ELR (cell line): ENCODE measurements at regions not wholly inside any gene's neighbourhood (a gene's known extent, or its start where the extent isn't known, plus 50 kb on each side); places are given as distances from the start of the nearest gene placed in this dataset.
A peak's percentile ranks its signal among the peaks of the same experiment; 100 is the strongest.

Experiments
- DNase-seq: peaks from one replicate; pipeline ENCODE4 v3.0.0-alpha.2; 2015; ENCODE audit warnings: low read depth

GRCh38 chr15:57823325-57823882 is 116.9 kb downstream of the POLR2M start:
- DNase-seq: no peak

DNA sequence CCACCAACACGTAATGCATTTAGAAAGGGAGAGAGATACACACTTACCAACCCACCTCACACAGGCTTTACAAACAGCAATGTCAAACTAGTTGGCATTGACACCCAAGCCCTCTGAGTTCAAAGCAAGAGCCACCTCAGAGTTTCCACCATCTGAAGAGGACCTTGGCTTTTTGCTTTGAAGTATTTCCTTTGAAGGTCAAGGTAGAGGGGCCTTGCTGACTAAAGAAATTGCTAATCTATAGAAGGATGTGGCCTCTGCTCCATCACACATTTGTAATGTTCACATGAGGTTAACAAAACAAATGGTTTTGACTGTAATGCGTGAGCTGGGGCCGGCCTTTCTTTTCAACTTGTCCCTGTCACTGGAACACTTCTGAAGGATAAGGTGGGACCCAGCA is 117.7 kb downstream of the POLR2M start:
- no peak for DNase-seq

GRCh38 chr15:57827021-57827420 is 120.5 kb downstream of the POLR2M start:
- peak; percentile 39 for DNase-seq

DNA sequence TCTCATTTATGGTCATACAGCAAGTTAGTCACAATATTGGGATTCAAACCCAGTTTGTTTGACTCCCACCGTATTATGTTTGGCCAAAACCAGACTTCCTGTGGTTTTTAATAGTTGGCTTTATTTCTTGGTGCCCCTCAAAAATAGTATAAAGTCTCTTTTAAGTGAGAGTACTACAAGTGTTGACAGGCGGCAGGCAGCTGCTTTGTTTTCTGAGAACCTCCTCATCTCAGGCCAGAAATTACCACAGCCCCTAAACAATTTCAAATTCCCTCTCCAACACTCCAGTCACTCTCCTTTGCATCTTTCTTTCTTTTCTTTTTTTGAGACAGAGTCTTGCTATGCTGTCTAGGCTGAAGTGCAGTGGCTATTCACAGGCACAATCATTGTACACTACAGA is 121.5 kb downstream of the POLR2M start:
- no peak for DNase-seq

DNA sequence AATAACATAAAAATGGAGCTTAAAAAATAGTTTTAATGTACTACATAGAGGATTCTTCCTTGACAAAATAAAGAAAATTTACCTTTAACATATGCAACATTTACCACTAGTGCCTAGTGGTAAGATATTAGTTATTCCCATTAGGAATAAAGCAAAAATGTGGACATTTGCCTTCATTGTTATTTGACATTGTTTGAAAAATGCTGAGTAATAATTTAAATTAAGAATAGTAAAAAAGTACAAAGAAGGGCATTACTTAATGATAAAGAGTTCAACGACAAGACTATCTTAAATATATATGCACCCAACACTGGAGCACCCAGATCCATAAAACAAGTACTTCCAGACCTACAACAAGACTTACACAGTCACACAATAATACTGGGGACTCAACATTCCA is 125.7 kb downstream of the POLR2M start:
- no peak for DNase-seq

DNA sequence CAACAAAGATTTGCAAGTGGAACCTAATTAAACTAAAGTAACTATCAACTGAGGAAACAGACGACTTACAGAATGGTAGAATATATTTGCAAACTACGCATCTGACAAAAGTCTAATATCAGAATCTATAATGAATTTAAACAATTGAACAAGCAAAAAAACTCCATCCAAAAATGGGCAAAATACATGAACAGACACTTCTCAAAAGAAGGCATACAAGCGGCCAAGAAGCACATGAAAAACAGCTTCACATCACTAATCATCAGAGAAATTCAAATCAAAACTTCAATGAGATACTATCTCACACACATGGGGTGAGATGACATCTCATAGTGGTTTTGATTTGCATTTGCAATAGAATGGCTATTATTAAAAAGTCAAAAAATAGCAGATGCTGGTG is 128.6 kb downstream of the POLR2M start:
- DNase-seq: no peak

- peak; percentile 46 for DNase-seq
These were observed 142.8 kb downstream of the POLR2M start for GRCh38 chr15:57849317-57849716.

DNA sequence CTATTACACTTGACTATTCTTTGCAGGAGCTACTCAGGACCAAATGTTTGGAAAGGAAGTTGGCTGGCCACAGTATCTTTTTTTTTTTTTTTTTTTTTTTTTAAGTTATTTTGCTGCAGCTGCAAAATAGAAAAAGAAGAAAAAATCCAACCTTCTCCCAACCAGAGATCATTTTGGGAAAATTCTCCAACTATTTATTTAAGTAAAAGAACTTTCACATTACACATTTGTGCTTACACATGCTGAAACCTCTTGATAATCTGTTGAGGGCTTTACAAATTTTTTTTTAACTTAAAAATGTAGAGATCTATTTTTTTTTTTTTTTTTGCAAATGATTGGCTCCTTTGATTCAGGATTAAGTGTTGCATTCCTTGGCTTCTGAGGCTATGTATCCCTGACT is 148.0 kb downstream of the POLR2M start:
- DNase-seq: no peak

- DNase-seq: no peak
These were observed 151.4 kb downstream of the POLR2M start for GRCh38 chr15:57857871-57858270.

DNA sequence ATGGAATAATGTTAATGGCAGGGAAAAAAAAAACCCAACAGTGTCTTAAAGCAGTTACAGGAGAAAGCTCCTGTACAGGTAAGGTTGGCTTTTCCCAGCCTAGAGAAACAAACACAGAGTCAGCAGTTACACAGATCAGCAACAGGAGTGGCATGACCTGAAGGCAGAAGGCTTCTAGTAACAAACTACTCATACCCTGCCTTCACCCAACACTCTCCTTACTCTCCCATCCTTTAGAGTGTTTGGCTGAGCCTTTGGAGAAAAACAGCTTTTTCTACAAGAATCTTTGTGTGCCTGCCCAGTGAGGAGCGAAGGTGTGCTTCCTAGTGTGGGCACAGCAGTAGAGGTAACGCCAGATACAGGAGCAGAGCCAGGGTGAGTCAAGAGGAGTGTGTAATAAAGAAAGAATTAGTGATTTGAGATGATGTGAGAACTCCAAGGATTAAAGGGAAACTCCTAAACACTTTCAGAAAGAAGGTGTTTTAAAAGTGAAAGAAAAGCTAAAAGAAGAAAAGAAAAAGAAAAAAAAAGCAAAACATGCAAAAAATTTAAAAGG is 152.7 kb downstream of the POLR2M start:
- DNase-seq: peak; percentile 10

GRCh38 chr15:57861034-57861638 is 154.6 kb downstream of the POLR2M start:
- peak; percentile 74 for DNase-seq

GRCh38 chr15:57861815-57862586 is 155.5 kb downstream of the POLR2M start:
- peak; percentile 83 for DNase-seq

GRCh38 chr15:57862761-57863160 is 156.2 kb downstream of the POLR2M start:
- no peak for DNase-seq

- peak; percentile 26 for DNase-seq
These were observed 158.8 kb downstream of the POLR2M start for GRCh38 chr15:57865294-57865693.

- DNase-seq: peak; percentile 71
These were observed 159.7 kb downstream of the POLR2M start for GRCh38 chr15:57866149-57866736.

DNA sequence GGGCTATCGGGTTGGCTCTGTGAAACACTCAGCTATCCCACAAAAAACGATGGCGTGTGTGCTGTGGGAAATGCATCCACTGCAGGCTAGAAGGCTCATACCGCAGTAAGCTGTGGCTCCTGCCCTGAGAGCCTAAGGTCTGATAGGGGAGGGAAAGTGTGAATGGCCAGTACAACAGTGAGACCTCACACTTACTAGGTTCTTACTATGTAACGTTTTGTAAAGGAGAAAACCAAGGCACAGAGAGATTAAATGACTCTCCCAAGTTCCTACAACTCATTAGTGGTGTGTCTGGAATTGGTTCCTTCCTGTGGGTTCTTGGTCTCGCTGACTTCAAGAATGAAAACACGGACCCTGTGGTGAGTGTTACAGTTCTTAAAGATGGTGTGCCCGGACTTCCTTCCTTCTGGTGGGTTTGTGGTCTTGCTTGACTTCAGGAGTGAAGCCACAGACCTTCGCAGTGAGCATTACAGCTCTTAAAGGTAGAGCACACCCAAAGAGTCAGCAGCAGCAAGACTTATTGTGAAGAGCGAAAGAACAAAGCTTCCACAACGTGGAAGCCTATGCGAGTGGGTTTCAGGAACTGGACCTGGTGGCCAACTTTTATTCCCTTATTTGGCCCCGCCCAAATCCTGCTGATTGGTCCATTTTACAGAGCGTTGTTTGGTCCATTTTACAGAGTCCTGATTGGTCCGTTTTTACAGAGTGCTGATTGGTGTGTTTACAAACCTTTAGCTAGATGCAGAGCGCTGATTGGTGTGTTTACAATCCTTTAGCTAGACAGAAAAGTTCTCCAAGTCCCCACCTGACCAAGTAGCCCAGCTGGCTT is 161.7 kb downstream of the POLR2M start:
- no peak for DNase-seq

- DNase-seq: no peak
These were observed 164.2 kb downstream of the POLR2M start for GRCh38 chr15:57870667-57871066.

DNA sequence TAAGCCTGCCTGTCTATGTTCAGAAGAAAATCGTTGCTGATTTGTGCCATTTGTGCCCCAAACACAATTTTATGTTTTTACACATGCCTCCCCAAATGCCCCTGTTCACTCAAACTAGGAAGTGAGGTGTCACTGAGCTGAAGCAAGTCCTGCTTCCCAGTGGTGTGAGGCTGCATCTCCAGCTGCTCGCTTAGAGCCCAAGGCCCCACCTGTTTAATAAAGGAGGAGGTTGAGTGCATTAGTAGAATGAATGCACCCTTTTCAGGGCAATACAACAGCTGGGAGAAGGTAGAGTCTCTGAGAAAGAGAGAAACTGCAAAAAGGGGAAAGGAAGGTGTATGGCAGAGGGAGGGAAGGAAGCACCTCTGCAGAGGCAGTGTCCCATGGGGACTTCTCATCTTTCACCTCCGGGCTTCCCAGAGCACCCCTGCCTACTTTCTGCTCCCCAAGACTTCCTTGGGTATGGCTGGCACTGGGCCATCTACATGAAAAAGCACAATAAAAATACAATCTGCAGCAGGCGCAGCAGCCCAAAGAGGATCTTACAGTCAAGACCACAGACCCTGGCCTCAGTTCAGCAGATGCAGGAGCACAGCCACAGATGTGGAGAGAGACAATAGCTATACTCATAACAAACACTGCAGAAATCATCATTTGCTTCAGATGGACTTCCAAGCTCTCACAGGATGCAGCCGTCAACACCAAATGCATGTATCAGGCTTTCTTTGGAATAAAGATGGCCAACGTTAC is 165.9 kb downstream of the POLR2M start:
- DNase-seq: no peak

- peak; percentile 87 for DNase-seq
These were observed 167.2 kb downstream of the POLR2M start for GRCh38 chr15:57873564-57874209.

GRCh38 chr15:57875347-57875746 is 168.8 kb downstream of the POLR2M start:
- no peak for DNase-seq

- peak; percentile 72 for DNase-seq
These were observed 172.1 kb downstream of the POLR2M start for GRCh38 chr15:57878573-57878972.
